Activated CD4-positive, alpha-beta T cell treated with anti-CD3 and anti-CD28 coated beads for 36 hours (primary cell): ENCODE measurements at regions not wholly inside any gene's neighbourhood (a gene's known extent, or its start where the extent isn't known, plus 50 kb on each side); places are given as distances from the start of the nearest gene placed in this dataset.

ENCODE experiments used
- ATAC-seq: fragments of 200-7000 bp; cut with Tn5 transposase; one replicate; pipeline ENCODE4 v1.10.0; 2021; ENCODE audit warnings: mild to moderate bottlenecking, moderate library complexity
- CTCF ChIA-PET: fragments of 350-600 bp; sonication (Branson Sonifier 250); formaldehyde crosslinking; loops from one replicate; lab custom pipeline; 2021; ENCODE audit warnings: antibody characterized with exemption; lab: Charles Lee
- POLR2A ChIA-PET: fragments of 350-600 bp; sonication (Branson Sonifier 250); formaldehyde crosslinking; loops from one replicate; lab custom pipeline; 2021; ENCODE audit warnings: antibody characterized with exemption, inconsistent platforms; lab: Charles Lee
- DNase-seq: peaks from one replicate; pipeline ENCODE4 v3.0.0-alpha.2; 2020
- H3K27ac Mint-ChIP-seq: one replicate; pipeline ENCODE4 v1.8.0; 2021; ENCODE audit warnings: mixed read lengths
- H3K27me3 Mint-ChIP-seq: one replicate; pipeline ENCODE4 v1.8.0; 2021; ENCODE audit warnings: mixed read lengths
- H3K36me3 Mint-ChIP-seq: one replicate; pipeline ENCODE4 v1.8.0; 2021; ENCODE audit warnings: low read depth, mixed read lengths
- H3K4me1 Mint-ChIP-seq: one replicate; pipeline ENCODE4 v1.8.0; 2021; ENCODE audit warnings: mixed read lengths
- H3K4me3 Mint-ChIP-seq: one replicate; pipeline ENCODE4 v1.8.0; 2021; ENCODE audit warnings: mild to moderate bottlenecking, moderate library complexity, mixed read lengths
- H3K9me3 Mint-ChIP-seq: one replicate; pipeline ENCODE4 v1.8.0; 2021; ENCODE audit warnings: low read depth, mixed read lengths
- intact Hi-C, 2 experiments: fragments of 100-400 bp; cut with DNase I in 1 of 2; cut with micrococcal nuclease in 1 of 2; formaldehyde crosslinking; loops; one replicate each; pipeline versions ENCODE4 v1.14.2 to v1.15.1; 2022 to 2024; cut with DNase I, micrococcal nuclease

GRCh38 chr3:180358179-180358578 is 243.8 kb upstream of the TTC14 start:
- ChIA-PET CTCF (no interaction called here), POLR2A (no interaction called here)
- H3K4me1 Mint-ChIP-seq: no peaks in the 10 kb centered on the region
- H3K9me3 Mint-ChIP-seq: peaks cover 2% of the 10 kb centered on the region
- ATAC-seq (no peak), DNase-seq (no peak)
- no peaks in the 10 kb centered on the region for H3K27me3 Mint-ChIP-seq
- no peaks in the 10 kb centered on the region for H3K36me3 Mint-ChIP-seq
- H3K27ac Mint-ChIP-seq: no peak overlapping the region
- H3K4me3 Mint-ChIP-seq: no peak overlapping the region
- intact Hi-C loops: no loop called here

- no peak overlapping the region for H3K27ac Mint-ChIP-seq
- H3K9me3 Mint-ChIP-seq: peaks cover 2% of the 10 kb centered on the region
- DNase-seq (no peak), ATAC-seq (no peak)
- H3K4me3 Mint-ChIP-seq: no peak overlapping the region
- ChIA-PET POLR2A (no interaction called here), CTCF (no interaction called here)
- no peaks in the 10 kb centered on the region for H3K4me1 Mint-ChIP-seq
- no peaks in the 10 kb centered on the region for H3K27me3 Mint-ChIP-seq
- H3K36me3 Mint-ChIP-seq: no peaks in the 10 kb centered on the region
- intact Hi-C loops: no loop called here
Observed at GRCh38 chr3:180359061-180359952, 242.7 kb upstream of the TTC14 start.

GRCh38 chr3:180359953-180360279 is 242.0 kb upstream of the TTC14 start:
- ATAC-seq: no peak
- no peak for DNase-seq
- Mint-ChIP-seq H3K27me3 (no peaks in the 10 kb centered on the region), H3K9me3 (peaks cover 2% of the 10 kb centered on the region), H3K27ac (no peak overlapping the region), H3K4me3 (no peak overlapping the region), H3K36me3 (no peaks in the 10 kb centered on the region), H3K4me1 (no peaks in the 10 kb centered on the region)
- ChIA-PET POLR2A (no interaction called here), CTCF (no interaction called here)
- intact Hi-C loops: no loop called here

GRCh38 chr3:180362081-180362480 is 239.9 kb upstream of the TTC14 start:
- ChIA-PET CTCF (interaction anchor here (0.6 kb wide), 1 partner anchor 501 kb away, joined by 4 read pairs; no protein-coding TSS in a partner anchor), POLR2A (no interaction called here)
- Mint-ChIP-seq H3K27me3 (no peaks in the 10 kb centered on the region), H3K4me1 (no peaks in the 10 kb centered on the region), H3K36me3 (no peaks in the 10 kb centered on the region), H3K27ac (no peak overlapping the region), H3K9me3 (peaks cover 2% of the 10 kb centered on the region), H3K4me3 (no peak overlapping the region)
- intact Hi-C loops: no loop called here
- ATAC-seq: no peak
- no peak for DNase-seq

- no peak for DNase-seq
- no peak overlapping the region for H3K4me3 Mint-ChIP-seq
- no peaks in the 10 kb centered on the region for H3K4me1 Mint-ChIP-seq
- H3K36me3 Mint-ChIP-seq: no peaks in the 10 kb centered on the region
- ATAC-seq: no peak
- ChIA-PET POLR2A (no interaction called here), CTCF (no interaction called here)
- intact Hi-C loops: no loop called here
- H3K27ac Mint-ChIP-seq: no peak overlapping the region
- no peaks in the 10 kb centered on the region for H3K27me3 Mint-ChIP-seq
- H3K9me3 Mint-ChIP-seq: peaks cover 15% of the 10 kb centered on the region
Observed at GRCh38 chr3:180375831-180376230, 226.1 kb upstream of the TTC14 start.

- Mint-ChIP-seq H3K4me3 (no peak overlapping the region), H3K36me3 (no peaks in the 10 kb centered on the region), H3K9me3 (peaks cover 7% of the 10 kb centered on the region), H3K27ac (no peak overlapping the region), H3K4me1 (no peaks in the 10 kb centered on the region), H3K27me3 (peaks cover 2% of the 10 kb centered on the region)
- ChIA-PET POLR2A (no interaction called here), CTCF (no interaction called here)
- ATAC-seq (no peak), DNase-seq (no peak)
- intact Hi-C loops: no loop called here
Observed at GRCh38 chr3:180378496-180378895, 223.5 kb upstream of the TTC14 start.

GRCh38 chr3:180382638-180383180 is 219.3 kb upstream of the TTC14 start:
- ChIA-PET POLR2A (no interaction called here), CTCF (no interaction called here)
- DNase-seq (no peak), ATAC-seq (no peak)
- Mint-ChIP-seq H3K4me1 (no peaks in the 10 kb centered on the region), H3K36me3 (no peaks in the 10 kb centered on the region), H3K9me3 (peaks cover 2% of the 10 kb centered on the region), H3K27ac (no peak overlapping the region), H3K4me3 (no peak overlapping the region), H3K27me3 (peaks cover 2% of the 10 kb centered on the region)
- intact Hi-C loops: no loop called here

- Mint-ChIP-seq H3K4me3 (no peak overlapping the region), H3K36me3 (no peaks in the 10 kb centered on the region), H3K9me3 (peaks cover 2% of the 10 kb centered on the region), H3K4me1 (no peaks in the 10 kb centered on the region), H3K27me3 (peaks cover 2% of the 10 kb centered on the region), H3K27ac (no peak overlapping the region)
- POLR2A ChIA-PET: no interaction called here
- DNase-seq (no peak), ATAC-seq (no peak)
- CTCF ChIA-PET: no interaction called here
- intact Hi-C loops: no loop called here
Observed at GRCh38 chr3:180383332-180384020, 218.5 kb upstream of the TTC14 start.

- H3K27me3 Mint-ChIP-seq: no peaks in the 10 kb centered on the region
- POLR2A ChIA-PET: no interaction called here
- H3K4me3 Mint-ChIP-seq: no peak overlapping the region
- intact Hi-C loops: no loop called here
- no peaks in the 10 kb centered on the region for H3K4me1 Mint-ChIP-seq
- no peaks in the 10 kb centered on the region for H3K9me3 Mint-ChIP-seq
- H3K36me3 Mint-ChIP-seq: no peaks in the 10 kb centered on the region
- DNase-seq (no peak), ATAC-seq (no peak)
- CTCF ChIA-PET: no interaction called here
- H3K27ac Mint-ChIP-seq: no peak overlapping the region
Observed at GRCh38 chr3:180390313-180390712, 211.7 kb upstream of the TTC14 start.

- no peak for ATAC-seq
- H3K4me3 Mint-ChIP-seq: no peak overlapping the region
- H3K4me1 Mint-ChIP-seq: no peaks in the 10 kb centered on the region
- no peaks in the 10 kb centered on the region for H3K36me3 Mint-ChIP-seq
- ChIA-PET POLR2A (no interaction called here), CTCF (interaction anchor here (1.1 kb wide), 1 partner anchor 15 kb away, joined by 3 read pairs; no protein-coding TSS in a partner anchor)
- intact Hi-C loops: no loop called here
- no peaks in the 10 kb centered on the region for H3K9me3 Mint-ChIP-seq
- no peak overlapping the region for H3K27ac Mint-ChIP-seq
- DNase-seq: no peak
- peaks cover 2% of the 10 kb centered on the region for H3K27me3 Mint-ChIP-seq
Observed at GRCh38 chr3:180391001-180391400, 211.0 kb upstream of the TTC14 start.

GRCh38 chr3:180401226-180401625 is 200.7 kb upstream of the TTC14 start:
- Mint-ChIP-seq H3K36me3 (no peaks in the 10 kb centered on the region), H3K9me3 (no peaks in the 10 kb centered on the region), H3K4me1 (no peaks in the 10 kb centered on the region), H3K4me3 (no peak overlapping the region), H3K27me3 (no peaks in the 10 kb centered on the region), H3K27ac (no peak overlapping the region)
- DNase-seq (no peak), ATAC-seq (no peak)
- ChIA-PET POLR2A (no interaction called here), CTCF (interaction anchor here (0.6 kb wide), 1 partner anchor 510 kb away, joined by 4 read pairs; no protein-coding TSS in a partner anchor)
- intact Hi-C loops: no loop called here
